Vagina (tissue), 2 donors: ENCODE measurements at regions not wholly inside any gene's neighbourhood (a gene's known extent, or its start where the extent isn't known, plus 50 kb on each side); places are given as distances from the start of the nearest gene placed in this dataset.
"Not testable (repeated sequence)": the region's sequence is repeated elsewhere in the genome, so short reads cannot be mapped to it uniquely, and the experiment has no call there.

Experiments
- CTCF ChIP-seq, 3 experiments: fragments of 450-650 bp in 2 of 3; fragments of 200-600 bp in 1 of 3; sonication (generic) in 1 of 3; IDR thresholded peaks; one replicate each; pipeline ENCODE4 v1.5.1; 2017 to 2019; ENCODE audit warnings: antibody characterized with exemption in 3 of 3, mild to moderate bottlenecking in 2 of 3, moderate library complexity in 2 of 3
- POLR2AphosphoS5 ChIP-seq, 2 donors: sonication (generic); formaldehyde crosslinking; IDR thresholded peaks; one replicate each; pipeline ENCODE4 v1.9.0; 2017; ENCODE audit warnings: antibody characterized with exemption in 2 of 2, mild to moderate bottlenecking in 2 of 2, low read depth in 1 of 2; ENCODE audit not compliant: insufficient read depth in 1 of 2

GRCh38 chr4:3919509-3919908 lies 153.3 kb downstream of the ADRA2C start:
- not testable (repeated sequence) for TF ChIP-seq CTCF (IDR thresholded peaks at IDR 0.05); POLR2AphosphoS5 (IDR thresholded peaks at IDR 0.05; ENCODE audit: insufficient read depth in 1 of 2, low read depth in 1 of 2)
